IPS DF 4.7 (cell line): ENCODE measurements at regions not wholly inside any gene's neighbourhood (a gene's known extent, or its start where the extent isn't known, plus 50 kb on each side); places are given as distances from the start of the nearest gene placed in this dataset.
A peak's percentile ranks its signal among the peaks of the same experiment; 100 is the strongest.

Experiments
- DNase-seq: peaks from one replicate; pipeline ENCODE4 v3.0.0-alpha.2; 2013; ENCODE audit warnings: low spot score; ENCODE audit errors: extremely low read depth

- DNase-seq: no peak
Observed at GRCh38 chr1:220363196-220363837, 91.1 kb upstream of the RAB3GAP2 start.

DNA sequence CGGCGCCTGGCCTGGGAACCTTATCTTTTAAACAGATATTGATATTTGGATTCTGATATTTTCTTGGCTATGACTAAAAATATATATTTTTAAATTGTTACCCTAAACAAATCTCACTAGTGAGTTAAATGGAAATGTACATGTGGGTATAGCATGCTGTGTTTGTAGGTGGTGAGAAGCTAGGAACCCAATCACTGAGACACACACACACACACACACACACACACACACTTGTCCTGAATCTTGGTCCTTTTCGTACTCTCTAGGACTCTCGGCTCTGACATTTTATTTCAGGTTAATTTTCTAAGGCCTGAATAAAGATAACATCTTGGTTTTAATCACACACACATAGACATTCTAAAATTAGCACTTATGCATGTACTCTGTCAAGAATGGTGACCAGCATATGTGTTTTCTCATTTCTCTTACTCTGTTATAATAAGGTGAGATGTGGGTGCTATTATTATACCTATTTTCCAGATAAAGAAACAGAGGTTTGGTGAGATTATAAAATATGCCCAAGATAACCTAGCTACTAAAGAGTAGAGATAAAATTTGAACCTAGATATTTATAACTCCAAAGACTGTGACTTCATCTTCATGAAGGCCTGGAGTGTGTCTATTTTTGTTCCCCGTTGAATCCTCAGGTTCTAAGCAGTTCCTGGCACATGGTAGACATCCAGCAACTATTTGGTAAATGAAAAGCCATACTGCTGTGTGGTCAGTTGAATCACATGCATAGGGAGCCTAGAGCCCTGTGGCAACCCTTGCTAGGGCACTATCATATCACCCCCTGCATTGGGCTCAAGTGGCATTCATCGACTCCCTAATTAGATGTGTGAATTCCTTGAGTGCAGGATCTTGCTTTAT, 85.0 kb upstream of the RAB3GAP2 start:
- DNase-seq: no peak

DNA sequence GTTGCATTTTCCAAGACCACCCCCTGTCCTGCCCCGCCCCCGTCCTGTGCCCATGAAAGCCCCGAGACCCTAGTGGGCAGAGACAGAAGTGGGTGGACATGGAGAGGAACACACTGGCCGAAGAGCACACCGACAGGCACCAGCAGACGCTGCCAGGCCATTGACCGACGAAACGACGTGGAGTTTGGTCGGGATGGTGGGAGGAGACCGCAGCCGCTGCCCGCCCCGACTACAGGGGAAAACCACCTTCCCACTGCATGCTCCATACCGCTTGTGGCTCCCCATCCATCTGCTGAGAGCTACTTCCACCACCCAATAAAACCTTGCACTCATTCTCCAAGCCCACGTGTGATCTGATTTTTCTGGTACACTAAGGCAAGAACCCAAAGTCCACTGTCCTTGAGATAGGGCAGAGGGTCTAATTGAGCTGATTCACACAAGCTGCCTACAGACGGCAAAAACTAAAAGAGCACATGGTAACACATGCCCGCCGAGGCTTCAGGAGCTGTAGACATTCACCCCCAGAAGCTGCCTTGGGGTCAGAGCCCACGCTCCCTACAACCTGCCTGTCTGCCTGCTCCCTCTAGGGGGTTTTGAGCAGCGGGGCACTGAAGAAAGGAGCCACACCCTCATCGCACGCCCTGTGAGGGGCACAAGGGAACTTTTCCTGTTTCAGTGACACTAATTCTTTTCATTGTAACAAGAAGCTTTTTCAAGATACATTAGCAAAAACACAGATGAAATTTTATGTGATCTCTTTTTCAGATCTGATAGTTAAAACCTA, 81.2 kb upstream of the RAB3GAP2 start:
- no peak for DNase-seq

DNA sequence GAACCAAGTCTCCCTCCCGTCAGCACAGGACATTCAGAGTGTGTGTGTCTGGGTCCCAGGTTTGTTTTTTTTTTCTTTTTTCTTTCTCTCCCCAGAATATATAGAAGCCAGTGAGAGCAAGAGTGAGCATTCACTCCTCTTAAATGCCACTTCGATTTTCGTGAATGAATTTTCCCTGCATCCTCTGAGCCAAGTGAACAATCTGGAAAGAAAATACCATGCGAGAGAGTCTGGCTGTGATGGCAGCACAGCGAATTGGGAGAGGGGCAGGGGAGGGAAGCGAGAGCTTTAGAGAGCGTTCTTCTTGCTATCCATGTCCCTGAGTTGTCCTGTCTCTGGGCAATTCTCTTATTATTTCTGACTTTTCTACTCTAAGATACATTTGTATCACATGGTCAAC, 76.0 kb upstream of the RAB3GAP2 start:
- no peak for DNase-seq

DNA sequence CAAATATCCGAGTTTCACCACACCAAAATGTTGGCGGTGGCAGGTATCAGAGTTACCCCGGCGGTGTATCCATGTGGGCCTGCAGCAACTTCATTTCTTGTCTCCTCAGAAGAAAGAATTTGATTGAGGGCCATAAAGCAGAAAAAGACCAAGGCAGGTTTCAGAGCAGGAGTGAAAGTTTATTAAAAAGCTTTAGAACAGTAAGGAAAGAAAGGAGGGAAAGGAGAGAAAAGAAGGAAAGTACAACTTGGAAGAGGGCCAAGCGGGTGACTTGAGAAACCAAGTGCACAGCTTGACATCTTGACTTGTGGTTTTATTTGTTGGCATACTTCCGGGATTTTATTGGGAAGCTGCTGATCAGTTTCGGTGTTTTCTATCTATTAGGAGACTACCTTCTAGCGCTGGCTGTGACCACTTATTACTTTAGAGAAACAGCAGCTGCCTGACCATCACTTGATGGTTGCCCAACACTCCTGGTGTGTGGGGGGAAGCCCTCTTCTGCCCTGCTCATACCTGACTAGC, 75.5 kb upstream of the RAB3GAP2 start:
- no peak for DNase-seq

- DNase-seq: no peak
Observed at GRCh38 chr1:220344745-220345144, 72.5 kb upstream of the RAB3GAP2 start.

- DNase-seq: no peak
Observed at GRCh38 chr1:220342853-220343252, 70.6 kb upstream of the RAB3GAP2 start.

GRCh38 chr1:220341126-220341525, 68.9 kb upstream of the RAB3GAP2 start:
- DNase-seq: no peak

DNA sequence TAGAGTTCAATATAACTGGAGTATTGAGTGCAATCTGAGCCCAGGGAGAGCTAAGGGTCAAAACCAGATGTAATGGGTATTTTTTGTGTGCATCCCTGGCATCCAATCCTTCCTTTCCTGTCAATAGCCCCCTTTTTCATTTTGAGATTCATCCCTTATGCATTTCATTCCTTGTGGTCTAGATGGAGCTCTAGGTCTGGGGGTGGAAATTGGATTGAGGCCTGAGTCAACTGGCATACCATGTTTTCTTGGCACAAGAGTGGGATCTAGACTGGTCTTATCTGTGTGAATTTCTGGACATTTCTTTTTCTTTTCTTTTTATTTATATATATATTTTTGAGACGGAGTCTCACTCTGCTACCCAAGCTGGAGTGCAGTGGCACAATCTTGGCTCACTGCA, 67.3 kb upstream of the RAB3GAP2 start:
- no peak for DNase-seq

GRCh38 chr1:220338759-220339158, 66.5 kb upstream of the RAB3GAP2 start:
- DNase-seq: peak; percentile 91

DNA sequence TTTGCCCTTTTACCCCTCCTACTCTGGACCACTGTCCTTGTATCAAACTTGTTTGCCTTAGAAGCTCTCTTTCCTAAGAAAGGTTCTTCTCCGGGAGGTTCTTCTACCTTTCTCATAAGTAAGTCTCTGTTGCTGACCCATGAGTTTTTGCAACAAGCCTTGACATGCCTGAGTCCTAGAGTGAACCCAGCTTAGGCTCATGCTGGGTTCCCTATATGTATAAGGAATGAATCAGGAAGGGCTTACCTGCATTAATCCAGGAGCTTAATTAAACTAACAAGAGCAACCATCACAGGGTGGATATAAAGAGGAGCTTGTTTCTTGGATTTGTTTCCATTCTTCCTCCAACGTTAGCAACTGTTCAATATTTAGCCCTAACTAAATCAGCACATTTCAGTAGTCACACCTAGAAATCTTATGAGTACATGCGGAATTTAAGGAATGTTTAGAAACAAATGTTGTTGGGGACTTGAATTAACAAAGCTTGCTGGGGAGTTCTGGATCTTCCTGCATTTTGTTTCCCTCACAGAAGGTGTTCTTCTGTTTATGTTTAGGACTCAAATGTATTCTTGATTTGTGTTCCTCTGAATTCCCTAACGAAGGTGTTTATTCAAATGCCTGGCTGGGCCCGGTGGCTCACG, 64.3 kb upstream of the RAB3GAP2 start:
- DNase-seq: no peak

DNA sequence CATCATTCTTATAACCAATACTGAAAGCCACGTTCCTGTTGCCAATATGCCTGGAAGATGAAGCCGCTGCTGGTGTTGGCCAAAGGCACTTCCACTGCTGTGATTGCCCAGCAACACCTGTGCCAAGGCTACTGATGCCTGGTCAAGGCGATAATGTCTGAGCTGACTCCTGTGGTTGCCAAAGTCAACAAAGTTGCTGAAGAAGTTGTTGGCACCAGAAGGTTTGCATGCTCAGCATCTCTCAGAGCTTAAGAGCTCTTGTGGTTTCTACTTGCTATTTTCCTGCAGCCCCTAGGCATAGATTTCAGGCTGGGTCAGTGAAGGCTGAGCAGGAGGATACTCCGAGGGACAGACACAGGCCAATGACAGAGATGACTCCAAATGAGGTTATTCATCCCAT, 63.4 kb upstream of the RAB3GAP2 start:
- no peak for DNase-seq

- DNase-seq: no peak
Observed at GRCh38 chr1:220331318-220331717, 59.1 kb upstream of the RAB3GAP2 start.

GRCh38 chr1:220330265-220330664, 58.0 kb upstream of the RAB3GAP2 start:
- no peak for DNase-seq

DNA sequence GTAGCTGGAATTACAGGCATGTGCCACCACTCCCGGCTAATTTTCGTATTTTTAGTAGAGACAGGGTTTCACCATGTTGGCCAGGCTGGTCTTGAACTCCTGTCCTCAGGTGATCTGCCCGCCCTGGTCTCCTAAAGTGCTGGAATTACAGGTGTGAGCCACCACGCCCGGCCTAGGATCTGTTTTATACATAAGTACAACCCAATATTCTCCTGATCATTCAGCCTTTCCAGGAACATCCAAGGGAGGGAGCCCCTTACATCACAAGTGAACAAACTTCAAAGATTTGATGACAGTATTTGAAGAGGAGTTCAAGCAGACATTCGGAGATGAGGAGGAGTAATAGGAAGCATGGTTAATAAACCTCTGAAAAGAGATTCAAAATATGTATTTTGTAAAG, 54.9 kb upstream of the RAB3GAP2 start:
- DNase-seq: no peak

GRCh38 chr1:220326578-220326977, 54.3 kb upstream of the RAB3GAP2 start:
- DNase-seq: no peak

GRCh38 chr1:220325306-220325995, 53.2 kb upstream of the RAB3GAP2 start:
- no peak for DNase-seq

- DNase-seq: no peak
Observed at GRCh38 chr1:220323717-220324116, 51.5 kb upstream of the RAB3GAP2 start.

DNA sequence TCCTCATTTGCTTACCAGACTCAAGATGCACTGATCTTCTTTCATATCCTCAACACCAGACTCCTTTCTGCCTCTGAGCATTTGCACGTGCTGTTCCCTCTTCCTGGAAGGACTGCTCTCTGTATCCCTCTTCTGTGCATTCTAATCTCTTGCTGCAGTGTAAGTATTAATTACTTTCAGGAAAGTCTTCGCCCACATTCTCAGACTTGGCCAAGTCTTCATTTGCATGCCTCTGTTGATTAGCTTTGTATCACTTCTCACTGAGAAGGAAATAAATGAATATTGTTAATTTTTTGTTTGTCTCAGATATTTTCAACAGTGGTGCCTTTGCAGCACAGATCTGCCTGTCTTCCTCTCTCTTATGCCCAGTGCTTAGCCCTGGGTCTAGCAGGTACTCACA, 50.3 kb upstream of the RAB3GAP2 start:
- DNase-seq: no peak
